HG03432 (cell line): ENCODE measurements at regions not wholly inside any gene's neighbourhood (a gene's known extent, or its start where the extent isn't known, plus 50 kb on each side); places are given as distances from the start of the nearest gene placed in this dataset.
"Not testable (repeated sequence)": the region's sequence is repeated elsewhere in the genome, so short reads cannot be mapped to it uniquely, and the experiment has no call there.

ENCODE experiments used
- ATAC-seq: cut with Tn5 transposase; IDR thresholded peaks from one replicate; pipeline ENCODE4 v1.9.1; 2021; ENCODE audit warnings: mild to moderate bottlenecking, moderate library complexity; ENCODE audit not compliant: unreplicated experiment

- not testable (repeated sequence) for ATAC-seq
Observed at GRCh38 chr14:105691321-105692109, 165.1 kb downstream of the TMEM121 start.

DNA sequence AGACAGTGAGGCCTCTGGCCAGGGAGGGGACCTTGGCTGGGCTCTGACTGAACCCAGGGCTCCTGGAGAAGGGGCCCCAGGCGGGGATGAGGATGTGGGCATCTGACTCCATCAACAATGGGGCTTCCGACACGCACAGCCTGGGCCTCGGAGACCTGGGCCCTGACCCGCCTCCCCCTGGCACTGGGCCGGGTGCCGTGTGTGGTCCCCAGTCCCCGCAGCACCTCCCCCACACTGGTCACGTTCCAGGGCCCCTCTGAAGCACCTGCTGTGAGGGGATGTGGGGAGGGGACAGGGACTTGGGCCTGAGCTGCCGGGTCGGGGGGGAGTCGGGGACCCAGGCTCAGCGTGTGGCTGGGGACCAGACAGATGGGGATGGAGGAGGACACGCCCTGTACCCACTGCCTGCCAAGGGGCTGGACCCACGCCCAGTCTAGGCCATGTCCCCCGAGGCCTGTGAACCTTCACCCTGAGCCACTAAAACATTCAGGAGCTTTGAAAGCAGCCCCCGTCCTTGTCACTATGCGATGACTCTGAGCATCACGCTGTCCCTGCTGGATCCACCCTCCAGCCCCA is 165.8 kb downstream of the TMEM121 start:
- ATAC-seq, result not testable (repeated sequence)

- ATAC-seq, result no peak
Observed at GRCh38 chr14:105694961-105695360, 168.6 kb downstream of the TMEM121 start.

DNA sequence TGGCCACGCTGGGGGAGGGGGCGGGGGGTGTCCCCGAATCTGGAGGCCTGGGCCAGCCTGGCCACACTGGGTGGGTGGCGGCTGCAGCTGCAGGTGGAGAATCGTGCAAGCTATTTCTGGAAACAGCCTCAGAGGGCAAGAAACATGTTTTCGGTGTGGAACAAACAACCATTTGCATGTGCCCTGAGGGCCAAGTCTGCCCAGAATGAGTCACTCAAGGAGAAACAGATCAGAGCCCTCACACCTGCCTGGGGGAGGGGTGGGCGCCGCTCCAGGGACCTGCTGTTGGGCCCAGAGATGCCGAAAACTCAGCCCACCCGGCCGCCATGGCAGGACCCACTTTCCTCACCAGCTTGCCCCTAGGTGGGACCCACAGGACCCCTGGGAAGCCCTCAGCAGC is 170.0 kb downstream of the TMEM121 start:
- ATAC-seq, result peak; percentile 52

GRCh38 chr14:105697414-105697813 is 171.0 kb downstream of the TMEM121 start:
- ATAC-seq, result not testable (repeated sequence)

- not testable (repeated sequence) for ATAC-seq
Observed at GRCh38 chr14:105697955-105698354, 171.6 kb downstream of the TMEM121 start.

- not testable (repeated sequence) for ATAC-seq
Observed at GRCh38 chr14:105698940-105699556, 172.7 kb downstream of the TMEM121 start.

DNA sequence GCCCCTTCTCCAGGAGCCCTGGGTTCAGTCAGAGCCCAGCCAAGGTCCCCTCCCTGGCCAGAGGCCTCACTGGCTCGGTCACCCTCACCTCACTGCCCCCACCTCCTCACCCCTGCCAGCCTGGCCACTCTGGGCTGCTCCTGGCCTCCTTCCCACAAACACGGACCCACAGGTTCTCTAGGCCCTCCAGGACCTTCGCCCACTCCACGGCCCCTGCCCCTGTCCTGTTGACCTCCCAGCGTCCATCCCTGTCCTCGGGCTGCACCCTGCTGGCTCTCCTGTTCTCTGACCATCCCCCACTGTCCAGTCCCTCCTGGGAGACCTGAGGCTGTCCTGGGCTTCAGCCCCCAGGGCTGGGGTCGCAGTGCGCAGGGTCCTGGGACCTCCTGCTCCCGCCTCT is 173.3 kb downstream of the TMEM121 start:
- not testable (repeated sequence) for ATAC-seq

- not testable (repeated sequence) for ATAC-seq
Observed at GRCh38 chr14:105700146-105700545, 173.8 kb downstream of the TMEM121 start.

DNA sequence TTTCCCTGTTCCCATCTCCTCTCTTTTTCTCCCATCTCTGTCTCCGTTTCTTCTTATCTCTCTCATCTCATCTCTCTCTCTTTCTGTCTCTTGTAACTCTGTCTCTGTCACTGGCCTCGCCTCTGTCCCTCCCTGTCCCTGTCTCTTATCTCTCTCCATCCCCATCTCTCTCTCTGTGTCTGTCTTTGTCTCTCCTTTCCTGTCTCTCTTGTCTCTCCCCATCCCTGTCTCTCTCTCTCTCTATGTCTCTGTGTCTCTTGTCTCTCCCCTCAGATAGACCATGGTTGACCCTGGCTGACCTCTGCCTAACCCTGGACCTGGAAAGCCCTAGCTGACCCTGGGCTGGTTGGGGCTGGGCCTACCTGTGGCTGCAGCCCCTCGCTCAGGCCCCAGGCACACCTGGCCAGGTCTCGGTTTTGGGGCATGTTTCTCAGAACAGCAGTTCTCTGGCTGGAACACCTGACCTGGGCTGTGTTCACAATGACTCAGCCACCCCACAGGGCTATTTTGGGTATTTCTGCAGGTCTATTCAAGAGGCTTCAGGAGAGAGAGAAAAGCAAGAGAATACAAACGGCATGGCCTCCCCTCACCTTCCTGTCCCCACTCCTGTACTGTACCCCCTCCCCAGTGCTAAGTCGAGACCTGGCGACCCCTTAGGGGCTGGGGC is 174.4 kb downstream of the TMEM121 start:
- ATAC-seq, result peak; percentile 37

DNA sequence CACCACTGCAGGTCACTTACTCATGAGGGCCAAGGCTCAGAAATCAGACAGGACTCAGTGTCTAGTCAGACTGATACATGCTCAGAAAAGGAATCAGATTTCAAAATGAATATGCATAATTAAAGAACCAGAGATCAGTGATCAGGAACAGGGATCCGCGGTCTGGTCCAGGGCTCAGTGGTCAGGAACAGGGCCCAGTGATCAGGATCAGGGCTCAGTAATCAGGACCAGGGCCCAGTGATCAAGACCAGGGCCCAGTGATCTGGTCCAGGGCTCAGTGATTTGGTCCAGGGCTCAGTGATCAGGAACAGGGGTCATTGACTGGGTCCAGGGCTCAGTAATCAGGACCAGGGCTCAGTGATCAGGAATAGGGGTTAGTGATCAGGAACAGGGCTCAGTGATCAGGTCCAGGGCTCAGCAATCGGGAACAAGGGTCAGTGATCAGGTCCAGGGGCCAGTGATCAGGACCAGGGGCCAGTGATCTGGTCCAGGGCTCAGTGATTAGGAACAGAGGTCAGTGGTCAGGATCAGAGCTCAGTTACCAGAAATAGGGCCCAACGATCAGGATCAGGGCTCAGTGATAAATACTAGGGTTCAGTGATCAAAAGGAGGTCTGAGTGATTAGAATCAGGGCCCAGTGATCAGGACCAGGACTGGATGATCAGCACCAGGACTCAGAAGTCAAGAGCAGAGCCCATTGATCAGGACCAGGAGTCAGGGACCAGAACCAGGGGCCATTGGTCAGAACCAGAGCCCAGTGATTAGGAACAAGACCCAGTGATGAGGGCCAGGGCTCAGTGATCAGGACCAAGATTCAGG is 175.3 kb downstream of the TMEM121 start:
- no peak for ATAC-seq

- ATAC-seq, result no peak
Observed at GRCh38 chr14:105702275-105702817, 176.0 kb downstream of the TMEM121 start.

DNA sequence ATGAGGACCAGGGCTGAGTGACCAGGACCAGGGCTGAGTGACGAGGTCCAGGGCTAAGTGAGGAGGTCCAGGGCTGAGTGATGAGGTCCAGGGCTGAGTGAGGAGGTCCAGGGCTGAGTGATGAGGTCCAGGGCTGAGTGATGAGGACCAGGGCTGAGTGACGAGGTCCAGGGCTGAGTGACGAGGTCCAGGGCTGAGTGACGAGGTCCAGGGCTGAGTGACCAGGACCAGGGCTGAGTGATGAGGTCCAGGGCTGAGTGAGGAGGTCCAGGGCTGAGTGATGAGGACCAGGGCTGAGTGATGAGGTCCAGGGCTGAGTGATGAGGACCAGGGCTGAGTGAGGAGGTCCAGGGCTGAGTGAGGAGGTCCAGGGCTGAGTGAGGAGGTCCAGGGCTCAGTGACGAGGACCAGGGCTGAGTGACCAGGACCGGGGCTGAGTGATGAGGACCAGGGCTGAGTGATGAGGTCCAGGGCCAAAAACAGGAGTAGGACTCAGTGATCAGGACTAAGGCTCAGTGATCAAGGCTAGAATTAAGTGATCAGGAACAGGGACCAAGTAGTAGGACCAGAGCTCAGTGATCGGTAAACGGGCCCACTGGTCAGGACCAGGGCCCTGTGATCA is 176.8 kb downstream of the TMEM121 start:
- not testable (repeated sequence) for ATAC-seq

DNA sequence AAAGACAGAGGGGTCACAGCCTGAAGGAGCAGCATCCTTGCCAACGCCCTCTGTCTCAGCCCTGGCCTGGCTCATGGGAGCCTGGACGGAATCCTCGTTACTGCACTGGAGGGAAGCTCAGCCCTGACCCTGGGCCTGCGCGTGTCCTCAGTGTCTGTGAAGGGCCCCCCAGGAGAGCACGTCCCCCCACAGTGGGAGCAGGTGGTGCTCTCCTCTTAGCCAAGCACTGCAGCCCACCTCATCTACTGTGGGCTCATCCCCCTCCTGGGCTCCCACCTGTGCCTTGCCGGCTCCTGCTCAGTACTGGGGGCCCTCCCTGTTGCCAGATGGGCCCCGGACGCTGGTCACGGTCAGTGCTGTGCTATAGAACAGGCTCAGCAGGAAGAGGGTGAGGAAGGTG is 177.7 kb downstream of the TMEM121 start:
- not testable (repeated sequence) for ATAC-seq

- ATAC-seq, result not testable (repeated sequence)
Observed at GRCh38 chr14:105704492-105704891, 178.1 kb downstream of the TMEM121 start.

DNA sequence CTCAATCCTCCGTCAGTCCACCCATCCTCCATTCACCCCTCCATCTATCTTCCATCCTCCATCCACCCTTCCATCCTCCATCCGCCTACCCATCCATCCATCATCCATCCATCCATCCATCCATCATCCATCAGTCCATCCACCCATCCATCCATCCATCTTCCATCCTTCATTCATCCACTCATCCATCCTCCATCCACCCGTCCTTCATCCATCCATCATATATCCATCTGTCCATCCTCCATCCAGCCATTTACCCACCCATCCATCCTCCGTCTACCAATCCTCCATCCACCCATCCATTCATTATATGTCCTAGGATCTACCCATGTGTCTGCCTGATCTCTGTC is 179.1 kb downstream of the TMEM121 start:
- not testable (repeated sequence) for ATAC-seq

- ATAC-seq, result not testable (repeated sequence)
Observed at GRCh38 chr14:105705862-105706700, 179.7 kb downstream of the TMEM121 start.

DNA sequence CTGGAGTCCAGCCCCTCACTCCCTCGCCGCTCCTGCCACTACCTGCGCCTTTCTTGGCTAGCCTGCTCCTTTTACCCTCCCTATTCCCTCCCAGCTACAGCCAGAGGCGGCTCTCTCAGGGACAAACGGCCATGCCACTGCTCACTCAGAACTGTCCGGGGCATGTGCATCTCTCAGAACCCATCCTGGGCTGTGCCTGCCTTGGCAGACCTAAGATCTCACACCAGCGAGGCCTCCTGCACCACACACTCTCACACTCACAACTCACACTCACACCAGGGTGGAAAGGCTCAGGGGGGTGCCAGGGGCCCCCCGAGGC is 180.3 kb downstream of the TMEM121 start:
- not testable (repeated sequence) for ATAC-seq

- not testable (repeated sequence) for ATAC-seq
Observed at GRCh38 chr14:105707099-105707498, 180.7 kb downstream of the TMEM121 start.
